DND-41 (cell line): ENCODE measurements at regions not wholly inside any gene's neighbourhood (a gene's known extent, or its start where the extent isn't known, plus 50 kb on each side); places are given as distances from the start of the nearest gene placed in this dataset.

Source experiments
- ATAC-seq: fragments of 200-7000 bp; cut with Tn5 transposase; 3 replicates; pipeline ENCODE4 v1.9.1; 2021; ENCODE audit warnings: low read depth; ENCODE audit not compliant: insufficient read depth
- DNase-seq: peaks from one replicate; pipeline ENCODE4 v3.0.0-alpha.2; 2020
- H2AFZ ChIP-seq: 2 replicates; pipeline ENCODE4 v1.6.0; 2012; ENCODE audit warnings: low read depth, low read length
- H3K27ac ChIP-seq: 2 replicates; pipeline ENCODE4 v1.5.1; 2012; ENCODE audit warnings: low read length, inconsistent platforms
- H3K27me3 ChIP-seq: fragments of 200-600 bp; sonication (generic); 2 replicates; pipeline ENCODE4 v1.6.0; 2012; ENCODE audit warnings: low read length, mild to moderate bottlenecking, inconsistent platforms; ENCODE audit not compliant: insufficient read depth, poor library complexity
- H3K36me3 ChIP-seq: 2 replicates; pipeline ENCODE4 v1.5.1; 2012; ENCODE audit warnings: low read length, inconsistent platforms; ENCODE audit not compliant: insufficient read depth
- H3K4me1 ChIP-seq: 2 replicates; pipeline ENCODE4 v1.5.1; 2012; ENCODE audit warnings: mild to moderate bottlenecking, low read length; ENCODE audit not compliant: insufficient read depth
- H3K4me2 ChIP-seq: 2 replicates; pipeline ENCODE4 v1.6.0; 2012; ENCODE audit warnings: mild to moderate bottlenecking, moderate library complexity, low read length, inconsistent platforms; ENCODE audit not compliant: insufficient read depth
- H3K4me3 ChIP-seq, 2 experiments: fragments of 200-600 bp in 1 of 2; shearing (Covaris generic) in 1 of 2; 2 replicates each; pipeline ENCODE4 v1.5.1; 2012 to 2016; ENCODE audit warnings: inconsistent platforms in 2 of 2, low read length in 2 of 2, mild to moderate bottlenecking in 2 of 2, low read depth in 1 of 2, moderate library complexity in 1 of 2
- H3K79me2 ChIP-seq: 2 replicates; pipeline ENCODE4 v1.6.0; 2012; ENCODE audit warnings: low read length, inconsistent platforms; ENCODE audit not compliant: insufficient read depth
- H3K9ac ChIP-seq: 2 replicates; pipeline ENCODE4 v1.6.0; 2012; ENCODE audit warnings: low read depth, mild to moderate bottlenecking, inconsistent platforms, low read length, moderate library complexity
- H3K9me3 ChIP-seq: 2 replicates; pipeline ENCODE4 v1.5.1; 2012; ENCODE audit warnings: low read length, moderate library complexity, mild to moderate bottlenecking, inconsistent platforms; ENCODE audit not compliant: insufficient read depth, severe bottlenecking
- H4K20me1 ChIP-seq: 2 replicates; pipeline ENCODE4 v1.6.0; 2012; ENCODE audit warnings: low read length; ENCODE audit not compliant: insufficient read depth
- EZH2 ChIP-seq: IDR thresholded peaks from 3 replicates; pipeline ENCODE4 v1.6.1; 2012; ENCODE audit warnings: borderline replicate concordance, low read depth, mild to moderate bottlenecking, moderate library complexity, low read length, inconsistent platforms; ENCODE audit not compliant: severe bottlenecking
- TF ChIP-seq, protein P1 (sequence below): IDR thresholded peaks from 2 replicates; pipeline ENCODE4 v1.5.1; 2012; ENCODE audit warnings: borderline replicate concordance, low read length, moderate library complexity, mild to moderate bottlenecking; ENCODE audit not compliant: poor library complexity, severe bottlenecking; ENCODE audit errors: extremely low read depth

DNA sequence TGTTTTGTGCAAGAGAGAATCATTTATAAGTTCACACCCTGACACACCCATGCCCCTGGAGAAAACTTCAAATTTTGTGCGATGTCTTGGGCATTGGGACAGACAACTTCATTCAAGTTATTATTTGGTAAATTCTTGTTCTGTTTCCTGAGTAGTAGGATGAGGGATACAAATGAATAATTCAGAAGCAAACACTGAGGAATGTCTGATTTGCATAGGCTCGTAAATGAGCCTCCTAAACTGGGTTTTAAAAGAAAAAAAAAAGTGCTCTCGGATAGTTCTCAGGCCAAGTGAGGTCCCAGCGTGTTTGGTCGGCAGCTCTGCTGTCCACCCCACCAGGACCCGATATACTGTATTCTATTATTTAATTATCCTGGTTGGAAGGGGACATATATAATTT lies 134.7 kb upstream of the CPM start:
- ATAC-seq: no peak
- Histone ChIP-seq H2AFZ (no peak overlapping the region), H3K9me3 (no peaks in the 10 kb centered on the region), H3K4me2 (no peak overlapping the region), H3K4me3 (no peak overlapping the region), H3K27me3 (no peaks in the 10 kb centered on the region), H3K4me1 (no peaks in the 10 kb centered on the region), H3K79me2 (no peaks in the 10 kb centered on the region), H3K36me3 (no peaks in the 10 kb centered on the region), H4K20me1 (no peaks in the 10 kb centered on the region), H3K9ac (no peak overlapping the region), H3K27ac (no peak overlapping the region)
- TF ChIP-seq EZH2: no peak
- TF ChIP-seq, protein P1, sequence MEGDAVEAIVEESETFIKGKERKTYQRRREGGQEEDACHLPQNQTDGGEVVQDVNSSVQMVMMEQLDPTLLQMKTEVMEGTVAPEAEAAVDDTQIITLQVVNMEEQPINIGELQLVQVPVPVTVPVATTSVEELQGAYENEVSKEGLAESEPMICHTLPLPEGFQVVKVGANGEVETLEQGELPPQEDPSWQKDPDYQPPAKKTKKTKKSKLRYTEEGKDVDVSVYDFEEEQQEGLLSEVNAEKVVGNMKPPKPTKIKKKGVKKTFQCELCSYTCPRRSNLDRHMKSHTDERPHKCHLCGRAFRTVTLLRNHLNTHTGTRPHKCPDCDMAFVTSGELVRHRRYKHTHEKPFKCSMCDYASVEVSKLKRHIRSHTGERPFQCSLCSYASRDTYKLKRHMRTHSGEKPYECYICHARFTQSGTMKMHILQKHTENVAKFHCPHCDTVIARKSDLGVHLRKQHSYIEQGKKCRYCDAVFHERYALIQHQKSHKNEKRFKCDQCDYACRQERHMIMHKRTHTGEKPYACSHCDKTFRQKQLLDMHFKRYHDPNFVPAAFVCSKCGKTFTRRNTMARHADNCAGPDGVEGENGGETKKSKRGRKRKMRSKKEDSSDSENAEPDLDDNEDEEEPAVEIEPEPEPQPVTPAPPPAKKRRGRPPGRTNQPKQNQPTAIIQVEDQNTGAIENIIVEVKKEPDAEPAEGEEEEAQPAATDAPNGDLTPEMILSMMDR: no peak
- DNase-seq: no peak

DNA sequence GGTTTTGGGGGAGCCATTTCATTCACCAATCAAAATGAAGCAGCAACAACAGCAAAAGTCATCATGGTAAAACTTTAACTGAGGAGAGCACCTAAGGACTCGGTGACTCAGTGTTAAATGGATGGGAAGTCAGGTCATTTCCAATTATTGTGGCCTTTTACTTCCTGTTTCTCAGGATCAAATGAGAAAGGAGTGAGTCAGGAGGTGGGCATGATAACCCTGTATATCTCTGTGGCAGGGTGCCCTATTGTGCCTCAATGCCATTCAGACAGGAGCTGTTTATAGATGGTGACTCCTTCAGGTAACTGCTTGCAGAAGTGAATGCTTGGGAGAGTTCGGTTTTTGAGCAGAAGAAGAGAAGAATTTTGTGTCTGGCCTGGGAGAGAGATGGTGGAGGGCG lies 135.5 kb upstream of the CPM start:
- H3K79me2 ChIP-seq: no peaks in the 10 kb centered on the region
- no peak for ATAC-seq
- TF ChIP-seq, protein P1: no peak
- TF ChIP-seq EZH2: no peak
- H3K4me3 ChIP-seq: no peak overlapping the region
- H3K4me2 ChIP-seq: no peak overlapping the region
- H3K9ac ChIP-seq: no peak overlapping the region
- DNase-seq: no peak
- H3K4me1 ChIP-seq: no peaks in the 10 kb centered on the region
- H3K27ac ChIP-seq: no peak overlapping the region
- H2AFZ ChIP-seq: no peak overlapping the region
- H4K20me1 ChIP-seq: no peaks in the 10 kb centered on the region
- no peaks in the 10 kb centered on the region for H3K27me3 ChIP-seq
- no peaks in the 10 kb centered on the region for H3K36me3 ChIP-seq
- no peaks in the 10 kb centered on the region for H3K9me3 ChIP-seq

DNA sequence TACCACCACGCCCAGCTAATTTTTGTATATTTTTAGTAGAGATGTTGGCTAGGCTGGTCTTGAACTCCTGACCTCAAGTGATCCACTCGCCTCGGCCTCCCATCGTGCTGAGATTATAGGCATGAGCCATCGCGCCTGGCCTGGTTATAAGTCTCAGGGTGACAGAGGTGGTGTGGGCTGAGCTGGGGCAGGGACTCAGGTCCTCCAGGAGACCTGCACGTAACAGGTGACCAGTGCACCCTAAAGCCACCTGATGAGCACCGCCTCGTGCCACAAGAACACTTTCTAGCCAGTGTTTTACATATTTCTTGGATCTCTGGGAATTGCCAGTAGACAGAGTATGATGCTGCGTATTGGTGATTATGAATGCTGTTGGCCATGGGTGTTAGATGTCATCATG lies 136.5 kb upstream of the CPM start:
- Histone ChIP-seq H3K27ac (no peak overlapping the region), H3K36me3 (no peaks in the 10 kb centered on the region)
- no peak for TF ChIP-seq EZH2
- TF ChIP-seq, protein P1: no peak

More for the DNA sequence above, 136.5 kb upstream of the CPM start:
- Histone ChIP-seq H3K4me2 (no peak overlapping the region), H3K79me2 (no peaks in the 10 kb centered on the region), H3K4me3 (no peak overlapping the region), H3K4me1 (no peaks in the 10 kb centered on the region), H3K9me3 (no peaks in the 10 kb centered on the region), H3K27me3 (no peaks in the 10 kb centered on the region), H3K9ac (no peak overlapping the region), H4K20me1 (no peaks in the 10 kb centered on the region), H2AFZ (no peak overlapping the region)
- DNase-seq: no peak
- no peak for ATAC-seq
